B cell (primary cell): ENCODE measurements at regions not wholly inside any gene's neighbourhood (a gene's known extent, or its start where the extent isn't known, plus 50 kb on each side); places are given as distances from the start of the nearest gene placed in this dataset.

Experiments used
- EZH2 ChIP-seq: IDR thresholded peaks from 2 replicates; pipeline ENCODE4 v1.6.1; 2012; ENCODE audit warnings: borderline replicate concordance, low read depth, mild to moderate bottlenecking, moderate library complexity, low read length; ENCODE audit not compliant: insufficient read depth, poor library complexity, severe bottlenecking
- TF ChIP-seq, protein P1 (sequence below): fragments of 200-600 bp; IDR thresholded peaks from one replicate; pipeline ENCODE4 v1.8.0; 2022; ENCODE audit warnings: antibody characterized with exemption, mild to moderate bottlenecking

DNA sequence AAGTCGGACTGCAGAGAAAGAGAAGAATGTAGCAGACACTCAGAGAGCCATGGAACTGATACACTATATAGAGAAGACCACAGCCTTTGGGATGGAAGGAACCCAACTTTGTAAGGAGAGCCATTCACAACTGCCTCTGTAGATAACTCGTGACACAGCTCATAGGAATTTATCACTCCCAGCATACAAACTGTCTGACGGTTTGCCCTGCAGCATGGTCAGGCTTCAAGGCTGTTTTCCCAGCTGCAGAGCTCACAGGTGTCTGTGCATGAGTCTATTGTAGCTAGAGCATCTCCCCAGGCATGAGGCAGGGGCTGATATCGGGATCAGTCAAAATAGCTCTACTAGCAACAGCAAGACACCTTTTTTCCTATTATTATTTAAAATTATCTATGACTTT, 130.5 kb upstream of the DTNBP1 start:
- TF ChIP-seq, protein P1, sequence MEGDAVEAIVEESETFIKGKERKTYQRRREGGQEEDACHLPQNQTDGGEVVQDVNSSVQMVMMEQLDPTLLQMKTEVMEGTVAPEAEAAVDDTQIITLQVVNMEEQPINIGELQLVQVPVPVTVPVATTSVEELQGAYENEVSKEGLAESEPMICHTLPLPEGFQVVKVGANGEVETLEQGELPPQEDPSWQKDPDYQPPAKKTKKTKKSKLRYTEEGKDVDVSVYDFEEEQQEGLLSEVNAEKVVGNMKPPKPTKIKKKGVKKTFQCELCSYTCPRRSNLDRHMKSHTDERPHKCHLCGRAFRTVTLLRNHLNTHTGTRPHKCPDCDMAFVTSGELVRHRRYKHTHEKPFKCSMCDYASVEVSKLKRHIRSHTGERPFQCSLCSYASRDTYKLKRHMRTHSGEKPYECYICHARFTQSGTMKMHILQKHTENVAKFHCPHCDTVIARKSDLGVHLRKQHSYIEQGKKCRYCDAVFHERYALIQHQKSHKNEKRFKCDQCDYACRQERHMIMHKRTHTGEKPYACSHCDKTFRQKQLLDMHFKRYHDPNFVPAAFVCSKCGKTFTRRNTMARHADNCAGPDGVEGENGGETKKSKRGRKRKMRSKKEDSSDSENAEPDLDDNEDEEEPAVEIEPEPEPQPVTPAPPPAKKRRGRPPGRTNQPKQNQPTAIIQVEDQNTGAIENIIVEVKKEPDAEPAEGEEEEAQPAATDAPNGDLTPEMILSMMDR = no peak
- no peak for TF ChIP-seq EZH2
